PC-3 (cell line): ENCODE measurements at regions not wholly inside any gene's neighbourhood (a gene's known extent, or its start where the extent isn't known, plus 50 kb on each side); places are given as distances from the start of the nearest gene placed in this dataset.

ENCODE experiments used
- ATAC-seq: fragments of 200-7000 bp; cut with Tn5 transposase; 2 replicates; pipeline ENCODE4 v1.9.1; 2020; ENCODE audit warnings: mild to moderate bottlenecking, moderate library complexity
- BruUV-seq: library from RNA; stranded (reverse); fragments of 400-500 nt; replicated peaks from 2 replicates; lab custom pipeline; 2021; lab: Mats Ljungman, UMichigan
- CTCF ChIA-PET: fragments of 300-600 bp; sonication (Branson Sonifier 250); formaldehyde crosslinking; loops from one replicate; lab custom pipeline; 2022; ENCODE audit warnings: antibody characterized with exemption; lab: Charles Lee
- POLR2A ChIA-PET: fragments of 300-600 bp; sonication (Branson Sonifier 250); formaldehyde crosslinking; loops from one replicate; lab custom pipeline; 2022; ENCODE audit warnings: antibody characterized with exemption; ENCODE audit not compliant: unreplicated experiment; lab: Charles Lee
- DNase-seq: peaks from one replicate; pipeline ENCODE4 v3.0.0-alpha.2; 2015
- H2AFZ ChIP-seq: fragments of 300-600 bp; sonication (generic); 2 replicates; pipeline ENCODE4 v1.6.0; 2016; ENCODE audit warnings: antibody characterized with exemption, low read length
- H3F3A ChIP-seq: fragments of 300-600 bp; sonication (generic); one replicate; pipeline ENCODE4 v1.6.0; 2017; ENCODE audit warnings: antibody characterized with exemption, low read length, control low read depth, mild to moderate bottlenecking; ENCODE audit not compliant: unreplicated experiment
- H3K27ac ChIP-seq: fragments of 300-600 bp; sonication (generic); 2 replicates; pipeline ENCODE4 v1.5.1; 2016; ENCODE audit warnings: mild to moderate bottlenecking, low read length
- H3K27me3 ChIP-seq: fragments of 300-600 bp; sonication (generic); 2 replicates; pipeline ENCODE4 v1.6.1; 2016; ENCODE audit warnings: low read length, mixed read lengths
- H3K36me3 ChIP-seq: fragments of 300-600 bp; sonication (generic); 2 replicates; pipeline ENCODE4 v1.6.1; 2016; ENCODE audit warnings: low read depth, mixed run types, low read length, mixed read lengths
- H3K4me1 ChIP-seq: fragments of 300-600 bp; sonication (generic); 2 replicates; pipeline ENCODE4 v1.5.1; 2016; ENCODE audit warnings: low read length; ENCODE audit not compliant: insufficient read depth
- H3K4me2 ChIP-seq: fragments of 300-600 bp; sonication (generic); 2 replicates; pipeline ENCODE4 v1.6.0; 2016; ENCODE audit warnings: low read length
- H3K4me3 ChIP-seq: fragments of 300-600 bp; sonication (generic); 2 replicates; pipeline ENCODE4 v1.5.1; 2016; ENCODE audit warnings: mild to moderate bottlenecking, low read length, mixed read lengths
- H3K79me2 ChIP-seq: fragments of 300-600 bp; sonication (generic); 2 replicates; pipeline ENCODE4 v1.6.1; 2017; ENCODE audit warnings: low read length, mixed read lengths
- H3K9ac ChIP-seq: fragments of 300-600 bp; sonication (generic); 2 replicates; pipeline ENCODE4 v1.6.0; 2016; ENCODE audit warnings: mild to moderate bottlenecking, low read length
- H3K9me2 ChIP-seq: fragments of 300-600 bp; sonication (generic); replicated peaks from 2 replicates; pipeline ENCODE4 v1.6.1; 2016; ENCODE audit warnings: mixed run types, low read length, mixed read lengths
- H3K9me3 ChIP-seq: fragments of 300-600 bp; sonication (generic); 2 replicates; pipeline ENCODE4 v1.6.1; 2016; ENCODE audit warnings: low read length, mixed read lengths
- H4K20me1 ChIP-seq: fragments of 300-600 bp; sonication (generic); 2 replicates; pipeline ENCODE4 v1.6.1; 2016; ENCODE audit warnings: low read length, mixed read lengths
- CTCF ChIP-seq: fragments of 300-600 bp; sonication (generic); conservative IDR thresholded peaks from 2 replicates; pipeline ENCODE4 v1.5.1; 2017; ENCODE audit warnings: antibody characterized with exemption, low read depth, mild to moderate bottlenecking, low read length
- EZH2 ChIP-seq: fragments of 300-600 bp; sonication (generic); IDR thresholded peaks from one replicate; pipeline ENCODE4 v1.6.1; 2017; ENCODE audit warnings: antibody characterized with exemption, mild to moderate bottlenecking, low read length; ENCODE audit not compliant: unreplicated experiment
- EZH2phosphoT487 ChIP-seq: fragments of 300-600 bp; sonication (generic); IDR thresholded peaks from 2 replicates; pipeline ENCODE4 v1.6.1; 2018; ENCODE audit warnings: mild to moderate bottlenecking, antibody characterized with exemption, low read length, borderline replicate concordance
- intact Hi-C: fragments of 100-400 bp; cut with micrococcal nuclease; formaldehyde crosslinking; loops from 2 replicates; pipeline ENCODE4 v1.9.0; 2023

GRCh38 chr9:80934095-80934494 lies 755.3 kb downstream of the TLE1 start:
- Histone ChIP-seq H3K27me3 (no peaks in the 10 kb centered on the region), H3K9ac (no peak overlapping the region), H3K9me3 (no peaks in the 10 kb centered on the region), H3K9me2 (no peaks in the 10 kb centered on the region), H3K79me2 (no peaks in the 10 kb centered on the region), H4K20me1 (no peaks in the 10 kb centered on the region), H3F3A (no peaks in the 10 kb centered on the region), H2AFZ (no peak overlapping the region), H3K4me2 (no peak overlapping the region), H3K27ac (no peak overlapping the region), H3K36me3 (no peaks in the 10 kb centered on the region), H3K4me3 (no peak overlapping the region), H3K4me1 (no peaks in the 10 kb centered on the region)
- no TSS peak for BruUV-seq
- TF ChIP-seq CTCF (no peak), EZH2 (no peak), EZH2phosphoT487 (no peak)
- intact Hi-C loops: no loop called here
- ATAC-seq: no peak
- DNase-seq: no peak
- POLR2A ChIA-PET: no interaction called here
- CTCF ChIA-PET: no interaction called here

- no TSS peak for BruUV-seq
- Histone ChIP-seq H3K27ac (no peak overlapping the region), H3F3A (no peaks in the 10 kb centered on the region), H3K4me1 (no peaks in the 10 kb centered on the region), H3K9me3 (no peaks in the 10 kb centered on the region), H3K9me2 (no peaks in the 10 kb centered on the region), H3K4me2 (no peak overlapping the region), H3K9ac (no peak overlapping the region), H3K27me3 (no peaks in the 10 kb centered on the region), H2AFZ (no peak overlapping the region), H3K4me3 (no peak overlapping the region), H3K36me3 (no peaks in the 10 kb centered on the region), H4K20me1 (no peaks in the 10 kb centered on the region), H3K79me2 (no peaks in the 10 kb centered on the region)
- no peak for TF ChIP-seq EZH2phosphoT487
- no peak for TF ChIP-seq EZH2
- CTCF ChIA-PET: no interaction called here
- ATAC-seq: no peak
- no peak for DNase-seq
- intact Hi-C loops: no loop called here
- POLR2A ChIA-PET: no interaction called here
These were observed 756.2 kb downstream of the TLE1 start for GRCh38 chr9:80932947-80933780.

GRCh38 chr9:80932181-80932580 lies 757.2 kb downstream of the TLE1 start:
- Histone ChIP-seq H2AFZ (no peak overlapping the region), H3K4me1 (no peaks in the 10 kb centered on the region), H3K9me3 (no peaks in the 10 kb centered on the region), H3K9ac (no peak overlapping the region), H3K9me2 (no peaks in the 10 kb centered on the region), H3K27me3 (no peaks in the 10 kb centered on the region), H3K27ac (no peak overlapping the region), H3F3A (no peaks in the 10 kb centered on the region), H3K4me2 (no peak overlapping the region), H3K79me2 (no peaks in the 10 kb centered on the region), H3K36me3 (no peaks in the 10 kb centered on the region), H3K4me3 (no peak overlapping the region), H4K20me1 (no peaks in the 10 kb centered on the region)
- ATAC-seq (no peak), DNase-seq (no peak)
- TF ChIP-seq EZH2 (no peak), EZH2phosphoT487 (no peak), CTCF (no peak)
- BruUV-seq: no TSS peak
- intact Hi-C loops: no loop called here
- ChIA-PET CTCF (no interaction called here), POLR2A (no interaction called here)
